Neural progenitor cell (in vitro differentiated cells): ENCODE measurements at regions not wholly inside any gene's neighbourhood (a gene's known extent, or its start where the extent isn't known, plus 50 kb on each side); places are given as distances from the start of the nearest gene placed in this dataset.

ENCODE experiments used
- DNase-seq: peaks from one replicate; pipeline ENCODE4 v3.0.0-alpha.2; 2016; ENCODE audit warnings: low spot score
- H2AFZ ChIP-seq: fragments of 200-600 bp; sonication (generic); replicated peaks from 2 replicates; pipeline ENCODE4 v1.6.1; 2016; ENCODE audit warnings: antibody characterized with exemption
- H3F3A ChIP-seq: fragments of 200-600 bp; sonication (generic); 2 replicates; pipeline ENCODE4 v1.6.1; 2016; ENCODE audit warnings: antibody characterized with exemption, low read depth
- H3K27ac ChIP-seq: fragments of 200-600 bp; sonication (generic); 2 replicates; pipeline ENCODE4 v1.5.1; 2016; ENCODE audit warnings: mild to moderate bottlenecking
- H3K27me3 ChIP-seq: fragments of 200-600 bp; sonication (generic); 2 replicates; pipeline ENCODE4 v1.6.1; 2016; ENCODE audit warnings: mild to moderate bottlenecking, moderate library complexity
- H3K36me3 ChIP-seq: fragments of 200-600 bp; sonication (generic); 2 replicates; pipeline ENCODE4 v1.5.1; 2016
- H3K4me1 ChIP-seq: fragments of 200-600 bp; sonication (generic); 2 replicates; pipeline ENCODE4 v1.6.1; 2016; ENCODE audit warnings: mixed run types
- H3K4me2 ChIP-seq: fragments of 200-600 bp; sonication (generic); 2 replicates; pipeline ENCODE4 v1.6.1; 2016
- H3K4me3 ChIP-seq: fragments of 200-600 bp; sonication (generic); 2 replicates; pipeline ENCODE4 v1.5.1; 2016
- H3K79me2 ChIP-seq: fragments of 200-600 bp; sonication (generic); 2 replicates; pipeline ENCODE4 v1.6.1; 2016; ENCODE audit warnings: low read depth
- H3K9ac ChIP-seq: fragments of 200-600 bp; sonication (generic); 2 replicates; pipeline ENCODE4 v1.6.1; 2016
- H3K9me3 ChIP-seq: fragments of 200-600 bp; sonication (generic); 2 replicates; pipeline ENCODE4 v1.5.1; 2016; ENCODE audit warnings: low read depth
- H4K20me1 ChIP-seq: fragments of 200-600 bp; sonication (generic); 2 replicates; pipeline ENCODE4 v1.6.1; 2016; ENCODE audit warnings: low read depth
- H3K27ac Mint-ChIP-seq: 3 replicates; pipeline ENCODE4 v1.8.0; 2021; ENCODE audit warnings: mixed read lengths
- H3K27me3 Mint-ChIP-seq: 2 replicates; pipeline ENCODE4 v1.8.0; 2022; ENCODE audit warnings: low read depth, mild to moderate bottlenecking, inconsistent platforms, moderate library complexity, mixed read lengths; ENCODE audit not compliant: insufficient read depth
- H3K36me3 Mint-ChIP-seq: 3 replicates; pipeline ENCODE4 v1.8.0; 2021; ENCODE audit warnings: mixed read lengths
- H3K4me1 Mint-ChIP-seq: 3 replicates; pipeline ENCODE4 v1.8.0; 2021; ENCODE audit warnings: mixed read lengths
- H3K4me3 Mint-ChIP-seq: 3 replicates; pipeline ENCODE4 v1.8.0; 2021; ENCODE audit warnings: mild to moderate bottlenecking, moderate library complexity, mixed read lengths
- H3K9me3 Mint-ChIP-seq: 3 replicates; pipeline ENCODE4 v1.8.0; 2020; ENCODE audit warnings: mixed read lengths
- CTCF ChIP-seq: fragments of 200-600 bp; sonication (generic); IDR thresholded peaks from 2 replicates; pipeline ENCODE4 v1.5.1; 2017; ENCODE audit warnings: antibody characterized with exemption, mild to moderate bottlenecking
- EZH2 ChIP-seq: fragments of 200-600 bp; sonication (generic); IDR thresholded peaks from 2 replicates; pipeline ENCODE4 v1.6.1; 2017; ENCODE audit warnings: antibody characterized with exemption, mild to moderate bottlenecking, moderate library complexity
- EZH2phosphoT487 ChIP-seq: fragments of 200-600 bp; sonication (generic); IDR thresholded peaks from 2 replicates; pipeline ENCODE4 v1.6.1; 2017; ENCODE audit warnings: antibody characterized with exemption

GRCh38 chr2:37507051-37507410 is 162.6 kb downstream of the QPCT start:
- H3K27me3 Mint-ChIP-seq = peaks cover 2% of the 10 kb centered on the region
- no peak overlapping the region for H3K4me3 Mint-ChIP-seq
- DNase-seq = no peak
- Histone ChIP-seq H3K4me2 (no peak overlapping the region), H3K4me3 (no peak overlapping the region), H3K9ac (no peak overlapping the region), H3K9me3 (no peaks in the 10 kb centered on the region), H3F3A (no peaks in the 10 kb centered on the region), H3K27ac (no peak overlapping the region), H4K20me1 (no peaks in the 10 kb centered on the region), H2AFZ (no peak overlapping the region), H3K36me3 (no peaks in the 10 kb centered on the region), H3K79me2 (no peaks in the 10 kb centered on the region), H3K27me3 (no peaks in the 10 kb centered on the region), H3K4me1 (peaks cover 5% of the 10 kb centered on the region)
- no peak overlapping the region for H3K27ac Mint-ChIP-seq
- no peaks in the 10 kb centered on the region for H3K36me3 Mint-ChIP-seq
- TF ChIP-seq EZH2 (no peak), CTCF (no peak), EZH2phosphoT487 (no peak)
- no peaks in the 10 kb centered on the region for H3K9me3 Mint-ChIP-seq
- peaks cover 3% of the 10 kb centered on the region for H3K4me1 Mint-ChIP-seq

DNA sequence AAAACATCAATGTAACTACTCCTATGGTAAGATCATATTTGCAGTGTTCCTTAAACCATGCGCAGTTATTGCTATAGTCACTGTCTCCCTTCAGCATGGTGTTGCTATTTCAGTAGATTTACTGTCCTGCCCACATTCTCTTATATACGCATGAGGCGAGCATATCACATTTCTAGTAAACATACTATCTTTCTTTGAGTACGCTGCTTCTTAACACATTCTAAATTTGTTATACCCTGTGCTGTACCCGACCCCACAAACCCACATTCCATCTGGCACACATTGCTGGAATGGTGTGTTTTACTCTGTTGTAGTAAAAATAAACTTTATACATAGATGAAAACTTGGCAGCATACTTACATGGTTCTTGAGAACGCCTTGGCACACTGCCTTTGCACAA is 163.3 kb downstream of the QPCT start:
- Histone ChIP-seq H3K79me2 (no peaks in the 10 kb centered on the region), H3K4me1 (peaks cover 5% of the 10 kb centered on the region), H3K4me2 (no peak overlapping the region), H3K36me3 (no peaks in the 10 kb centered on the region), H2AFZ (no peak overlapping the region), H3K4me3 (no peak overlapping the region), H3F3A (no peaks in the 10 kb centered on the region), H3K27me3 (no peaks in the 10 kb centered on the region), H3K9me3 (no peaks in the 10 kb centered on the region), H3K9ac (no peak overlapping the region), H3K27ac (no peak overlapping the region), H4K20me1 (no peaks in the 10 kb centered on the region)
- Mint-ChIP-seq H3K4me3 (no peak overlapping the region), H3K9me3 (no peaks in the 10 kb centered on the region), H3K36me3 (no peaks in the 10 kb centered on the region), H3K27ac (no peak overlapping the region), H3K27me3 (peaks cover 2% of the 10 kb centered on the region), H3K4me1 (peaks cover 3% of the 10 kb centered on the region)
- no peak for TF ChIP-seq EZH2
- TF ChIP-seq CTCF = no peak
- TF ChIP-seq EZH2phosphoT487 = no peak
- DNase-seq = no peak

DNA sequence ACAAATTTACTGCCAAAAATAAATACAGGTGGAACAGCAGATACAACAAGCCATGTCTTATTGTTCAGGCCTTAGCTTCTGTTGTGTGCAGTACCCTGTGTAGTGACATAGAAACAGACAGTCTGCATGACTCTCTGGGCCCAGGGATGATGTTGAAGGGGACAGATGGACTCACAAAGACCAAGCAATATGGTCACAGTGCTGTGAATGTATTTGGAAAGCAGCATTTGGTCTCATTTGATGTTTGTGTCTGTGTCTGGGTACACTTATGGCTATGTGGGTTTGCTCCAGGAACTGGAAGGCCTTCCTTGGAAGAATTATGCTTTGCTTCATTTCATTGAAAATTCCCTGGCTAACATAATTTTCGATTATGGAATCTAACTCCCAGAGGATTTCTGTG is 158.5 kb downstream of the CDC42EP3 start:
- H3K9me3 Mint-ChIP-seq = no peaks in the 10 kb centered on the region
- Histone ChIP-seq H3K27me3 (no peaks in the 10 kb centered on the region), H3K4me1 (peaks cover 5% of the 10 kb centered on the region), H3K79me2 (no peaks in the 10 kb centered on the region), H3K4me2 (no peak overlapping the region), H3K27ac (no peak overlapping the region), H3K9me3 (no peaks in the 10 kb centered on the region), H3K9ac (no peak overlapping the region), H4K20me1 (no peaks in the 10 kb centered on the region), H3F3A (no peaks in the 10 kb centered on the region), H2AFZ (no peak overlapping the region), H3K4me3 (no peak overlapping the region), H3K36me3 (no peaks in the 10 kb centered on the region)
- no peak overlapping the region for H3K4me3 Mint-ChIP-seq
- TF ChIP-seq EZH2 (no peak), EZH2phosphoT487 (no peak), CTCF (no peak)
- H3K36me3 Mint-ChIP-seq = no peaks in the 10 kb centered on the region
- H3K27ac Mint-ChIP-seq = no peak overlapping the region
- no peaks in the 10 kb centered on the region for H3K27me3 Mint-ChIP-seq
- no peak for DNase-seq
- no peaks in the 10 kb centered on the region for H3K4me1 Mint-ChIP-seq
